ENCODE measurements at regions not wholly inside any gene's neighbourhood (a gene's known extent, or its start where the extent isn't known, plus 50 kb on each side); places are given as distances from the start of the nearest gene placed in this dataset.

DNA sequence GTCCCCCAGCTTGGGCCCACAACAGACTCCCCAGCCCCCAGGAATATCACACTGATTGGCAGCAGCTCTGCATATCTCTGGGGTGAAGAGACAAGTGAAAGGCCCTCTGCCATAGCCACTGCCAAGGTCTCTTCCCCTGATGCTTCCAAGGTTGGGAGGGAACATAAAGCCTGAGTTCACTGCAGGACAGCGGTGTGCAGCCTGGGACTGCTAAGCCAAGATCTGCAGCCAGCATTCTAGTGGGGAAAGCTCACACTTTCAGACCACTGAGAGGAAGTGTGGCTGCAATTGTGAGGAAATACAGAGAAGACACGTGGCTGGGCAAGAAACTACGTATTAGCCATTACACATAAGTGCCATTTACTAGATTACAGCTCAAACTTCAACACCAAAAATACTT is 100.7 kb downstream of the MAIP1 start:
- no peak for DNase-seq

DNA sequence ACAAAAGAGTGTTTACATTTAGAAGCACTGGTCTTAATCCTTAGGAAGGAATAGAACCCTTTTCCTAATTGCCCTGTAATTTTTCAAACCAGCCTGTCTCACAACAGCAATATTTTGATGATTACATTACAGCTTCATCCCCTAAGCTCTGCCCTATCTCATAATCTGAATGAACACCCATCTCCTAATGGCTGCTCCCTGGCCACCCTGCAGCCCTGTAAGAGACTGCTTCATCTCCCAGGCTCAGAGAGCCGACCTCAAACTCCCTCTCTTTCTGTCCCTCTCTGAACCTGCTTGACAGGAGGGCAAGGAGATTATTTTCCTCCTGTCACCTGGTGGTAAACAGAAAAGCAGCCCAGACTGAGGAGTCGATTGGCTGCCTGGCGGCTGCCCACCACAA is 107.8 kb downstream of the MAIP1 start:
- DNase-seq: no peak

DNA sequence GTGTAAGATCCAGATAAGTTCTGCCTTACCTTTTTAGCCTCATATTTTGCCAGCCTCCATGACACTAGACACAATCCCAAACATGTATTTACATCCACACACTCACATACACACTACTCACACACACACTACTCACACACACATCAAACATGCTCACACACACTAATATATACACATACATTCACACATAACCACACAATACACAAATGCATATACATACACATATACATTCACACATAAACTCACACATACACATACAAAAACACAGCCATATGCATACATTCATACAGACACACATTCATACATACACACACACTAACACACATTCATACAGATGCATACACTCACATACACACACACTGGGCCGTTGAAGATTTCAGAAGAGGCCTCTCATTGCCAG is 109.5 kb downstream of the MAIP1 start:
- no peak for DNase-seq

DNA sequence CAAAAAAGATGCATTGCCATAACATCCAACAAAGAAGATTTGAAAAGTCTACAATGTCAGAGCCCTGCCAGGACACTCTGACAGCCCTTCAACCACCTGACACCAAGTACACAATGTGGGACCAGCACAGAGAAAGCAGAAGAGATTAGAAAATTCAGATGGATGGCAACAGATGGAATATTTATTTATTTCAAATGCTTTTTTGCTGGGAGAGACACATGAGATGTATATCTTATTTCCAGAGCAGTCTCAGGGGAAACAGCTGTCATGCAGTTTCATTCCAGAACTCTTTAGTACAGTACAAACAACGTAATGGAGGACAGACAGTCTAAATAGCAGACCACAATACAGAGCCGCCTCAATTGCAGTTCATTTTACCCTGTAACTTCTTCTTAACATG is 110.1 kb downstream of the MAIP1 start:
- DNase-seq: no peak

DNA sequence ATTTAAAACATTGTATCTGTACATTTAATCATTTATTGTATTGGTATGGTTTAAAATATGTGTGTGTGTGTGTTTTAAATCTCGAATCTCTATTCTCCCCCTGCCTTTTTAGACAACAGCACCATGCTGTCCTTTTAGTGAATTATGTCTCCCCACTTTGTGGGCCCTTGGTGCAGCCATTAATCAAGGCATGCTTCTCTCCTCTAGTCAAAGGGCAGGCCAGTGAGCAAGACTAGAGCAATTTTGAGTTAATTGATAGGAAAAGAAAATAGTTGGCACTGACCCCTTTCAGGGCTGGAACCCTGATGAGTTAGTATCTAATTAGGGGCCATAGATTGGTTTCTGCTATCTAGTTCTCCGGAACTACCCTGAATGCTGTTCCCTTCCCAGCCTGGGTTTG is 111.0 kb downstream of the MAIP1 start:
- DNase-seq: no peak

DNA sequence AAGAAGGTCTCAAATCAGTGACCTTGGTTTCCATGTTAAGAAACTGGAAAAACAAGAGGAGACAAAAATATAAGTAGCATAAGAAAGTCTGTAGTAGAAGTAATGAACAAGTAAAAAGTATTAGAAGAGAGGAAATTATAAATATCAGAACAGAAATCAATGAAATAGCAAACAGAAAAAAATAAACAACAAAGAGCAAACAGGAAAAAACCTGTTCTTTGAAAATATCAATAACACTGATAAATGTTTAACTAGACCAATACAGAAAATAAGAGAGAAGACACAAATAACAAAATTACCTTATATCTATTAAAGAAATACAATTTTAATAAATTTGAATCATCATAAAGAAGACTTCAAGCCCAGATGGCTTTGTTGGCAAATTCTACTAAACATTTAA is 113.3 kb downstream of the MAIP1 start:
- DNase-seq: no peak

DNA sequence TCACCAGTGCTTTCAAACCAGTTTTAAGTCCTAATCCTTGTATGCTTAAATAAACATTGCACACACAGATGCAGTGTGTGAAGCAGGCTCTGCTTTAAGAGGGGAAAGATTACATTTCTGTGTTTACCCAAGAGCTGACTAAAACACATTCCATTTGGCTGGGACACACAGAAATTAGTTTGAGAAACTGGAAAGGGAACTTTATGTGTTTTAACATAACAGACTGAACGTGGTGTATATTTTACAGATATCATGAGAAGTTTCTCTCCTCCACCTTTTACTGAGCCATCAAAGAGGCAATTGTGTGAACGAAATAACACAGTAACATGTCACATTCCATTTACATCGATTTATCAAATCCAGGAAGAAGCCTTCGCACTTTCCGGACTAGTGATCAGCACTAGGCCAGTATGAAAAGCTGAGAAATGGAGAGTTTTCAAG is 121.8 kb downstream of the MAIP1 start:
- no peak for DNase-seq

DNA sequence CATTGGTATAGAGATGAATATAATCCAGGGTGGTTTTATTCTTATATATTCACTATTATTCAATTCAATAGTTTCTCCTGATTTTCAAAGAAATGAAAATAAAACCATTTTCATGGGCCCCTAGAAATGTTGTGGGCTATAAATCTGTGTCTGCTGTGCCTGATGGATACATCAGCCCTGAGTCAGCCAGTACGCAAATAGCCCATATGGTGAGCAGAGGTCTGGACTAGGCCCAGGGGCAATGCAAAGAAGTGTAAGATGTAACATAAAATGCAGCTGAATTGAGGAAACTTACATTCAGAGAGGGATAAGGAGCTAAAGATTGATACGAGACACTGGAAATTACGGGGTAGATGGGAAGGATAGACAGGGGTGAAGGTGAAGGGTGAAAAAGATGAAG is 122.5 kb downstream of the MAIP1 start:
- DNase-seq: no peak

DNA sequence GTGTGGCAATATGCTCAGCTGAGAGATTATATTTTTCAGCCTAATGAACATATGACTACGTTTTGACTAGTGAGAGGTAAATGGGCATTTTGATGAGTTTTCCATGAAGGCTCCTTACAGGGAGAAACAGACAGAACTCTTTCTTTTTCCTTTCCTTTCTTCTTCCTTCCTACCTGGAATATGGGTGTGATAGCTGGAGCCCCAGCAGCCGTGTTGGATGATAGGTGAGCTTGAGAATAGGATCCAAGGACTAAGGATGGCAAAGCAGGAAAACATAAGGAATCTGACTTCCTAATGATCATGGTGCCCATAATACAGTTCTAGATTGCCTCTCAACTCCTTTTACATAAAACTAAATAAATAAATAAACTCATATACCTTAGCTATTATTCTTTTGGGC is 124.0 kb downstream of the MAIP1 start:
- DNase-seq: no peak

DNA sequence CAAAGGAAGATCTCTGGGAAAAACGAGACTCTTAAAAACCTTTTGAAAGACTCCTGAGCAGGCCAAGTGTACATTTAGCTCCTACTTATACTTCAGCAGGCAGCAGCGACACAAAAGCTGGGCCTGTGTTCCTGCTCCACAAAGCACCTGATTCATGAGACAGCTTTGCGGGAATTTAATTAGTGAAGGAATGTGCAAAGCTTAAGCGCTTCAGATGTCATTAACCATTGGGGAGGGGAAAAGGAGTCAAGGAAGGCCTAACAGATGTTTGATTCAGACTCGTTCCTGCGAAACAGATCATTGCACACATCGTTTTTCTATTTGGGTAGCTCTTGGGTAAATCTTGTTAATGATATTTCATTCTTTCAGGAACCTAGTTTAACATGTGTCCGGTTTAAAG is 125.9 kb downstream of the MAIP1 start:
- no peak for DNase-seq

DNA sequence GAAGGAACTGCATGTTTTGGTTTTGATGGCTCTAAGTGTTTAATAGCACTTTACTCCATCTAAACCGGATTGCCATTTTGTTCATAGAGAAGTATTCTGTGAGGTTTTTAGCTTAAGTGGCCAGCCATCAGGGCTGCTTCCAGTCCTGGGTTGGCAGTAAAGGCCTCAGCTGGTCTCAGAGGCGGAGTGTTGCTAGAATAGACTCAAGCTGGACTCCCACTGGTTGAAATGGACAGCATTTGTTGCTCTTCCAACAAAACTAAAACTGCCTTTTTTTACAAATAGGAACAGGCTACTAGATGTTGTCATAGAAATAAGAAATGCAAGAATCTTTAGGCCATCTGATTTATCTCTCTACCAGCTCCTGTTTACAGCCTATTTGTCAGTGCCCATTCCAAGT is 126.4 kb downstream of the MAIP1 start:
- no peak for DNase-seq

DNA sequence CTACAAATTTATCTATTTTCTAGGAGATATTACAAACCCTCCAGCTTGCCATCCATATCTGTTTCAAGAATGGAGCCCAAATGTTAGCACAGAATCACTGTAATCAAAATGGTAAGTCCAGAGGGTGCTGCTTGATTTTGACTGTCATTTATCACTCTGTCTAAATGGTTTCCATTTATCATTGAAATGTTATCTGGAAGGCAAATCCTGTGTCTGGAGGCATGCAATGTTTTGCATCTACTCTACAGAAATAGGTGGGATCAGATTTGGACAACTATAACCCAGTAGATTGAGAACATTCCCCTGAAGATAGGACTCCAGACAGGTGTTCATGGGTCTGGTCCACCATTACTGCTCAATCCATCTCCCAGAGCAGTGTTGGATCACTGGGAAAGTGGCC is 128.7 kb downstream of the MAIP1 start:
- DNase-seq: no peak

DNA sequence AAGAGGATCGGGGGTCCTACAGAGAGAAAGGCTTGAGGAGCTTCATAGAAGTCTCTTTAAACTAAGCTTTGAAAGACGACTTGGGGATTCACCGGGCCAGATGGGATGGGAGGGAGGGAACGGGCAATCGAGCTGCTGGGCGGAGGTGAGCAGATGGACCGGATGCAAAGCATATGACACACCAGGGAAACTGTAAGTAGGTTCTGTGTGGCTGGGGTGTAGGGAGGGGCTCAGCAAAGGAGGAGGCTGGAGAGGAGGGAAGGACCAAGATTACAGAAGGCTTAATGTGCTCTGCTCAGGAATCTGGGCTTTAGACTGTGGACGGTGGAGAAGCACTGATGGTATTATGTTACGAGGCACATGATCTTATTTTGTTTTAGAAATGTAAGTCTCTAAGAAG is 131.5 kb downstream of the MAIP1 start:
- no peak for DNase-seq

DNA sequence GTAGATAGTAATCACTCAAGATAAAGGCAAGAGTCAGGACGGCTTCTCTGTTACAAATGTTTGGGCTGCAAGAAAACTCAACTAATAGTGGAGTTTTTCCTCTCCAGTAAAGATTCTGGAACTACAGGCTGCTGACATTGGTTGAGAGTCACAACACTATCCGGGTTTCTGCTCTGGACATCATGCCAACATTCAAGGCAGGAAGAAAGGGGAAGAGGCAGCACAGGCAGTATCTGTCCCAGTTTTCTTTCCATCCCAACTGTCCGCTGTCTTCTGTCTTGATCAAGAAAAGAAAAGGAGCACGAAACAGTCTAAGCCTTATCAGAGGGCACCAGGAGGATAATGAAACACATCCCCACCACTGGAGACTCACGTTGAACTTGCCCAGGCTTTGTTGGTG is 132.1 kb downstream of the MAIP1 start:
- DNase-seq: no peak

DNA sequence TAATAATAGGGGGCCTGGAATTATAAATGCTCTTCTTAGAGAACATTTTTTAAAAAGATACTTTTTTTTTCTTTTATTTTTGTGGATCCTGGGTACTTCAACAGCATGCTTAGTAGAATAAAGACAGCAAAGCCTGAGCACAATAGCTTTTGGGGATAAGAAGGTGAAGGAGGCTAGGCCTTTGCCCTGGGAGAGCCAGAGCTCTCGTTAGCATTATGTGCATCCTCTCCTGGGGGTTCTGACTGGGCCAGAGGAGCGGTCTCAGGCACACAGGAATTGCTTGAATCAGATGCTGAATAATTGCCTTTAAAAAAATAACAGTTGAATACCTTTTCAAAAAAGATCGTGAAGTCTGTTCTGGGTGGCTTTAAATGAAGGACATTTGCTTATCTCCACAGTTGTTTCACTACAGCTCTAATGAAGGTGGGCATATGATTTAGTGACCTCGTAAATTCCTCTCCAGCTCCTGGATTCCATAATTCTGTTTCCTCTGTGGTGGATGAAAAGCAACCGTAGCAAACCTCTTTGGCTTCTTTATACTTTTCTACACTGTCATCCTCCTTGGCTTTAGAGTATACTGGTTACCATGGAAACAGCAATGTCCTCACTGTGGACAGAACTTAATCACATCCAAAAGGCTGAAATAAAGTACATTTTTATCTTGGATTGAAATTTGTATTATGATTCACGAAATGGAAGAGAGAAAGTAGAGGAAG is 133.8 kb downstream of the MAIP1 start:
- DNase-seq: no peak

DNA sequence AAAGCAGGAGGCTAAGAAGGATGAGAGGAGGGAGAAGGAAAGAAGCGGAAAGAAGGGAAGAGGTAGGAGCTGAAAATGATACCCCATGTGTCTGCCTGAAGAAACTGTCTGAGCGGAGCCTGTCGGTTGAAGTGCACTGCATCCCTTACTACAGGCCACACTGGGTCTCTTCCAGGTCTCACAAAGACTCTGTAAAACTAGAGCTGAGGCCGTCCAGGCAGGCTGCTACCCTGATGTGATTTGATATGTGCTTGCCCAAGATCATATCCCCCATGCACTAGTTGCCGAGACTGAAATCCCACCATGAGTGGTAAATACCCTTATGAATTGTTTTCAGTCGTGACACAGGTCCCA is 134.4 kb downstream of the MAIP1 start:
- DNase-seq: no peak

DNA sequence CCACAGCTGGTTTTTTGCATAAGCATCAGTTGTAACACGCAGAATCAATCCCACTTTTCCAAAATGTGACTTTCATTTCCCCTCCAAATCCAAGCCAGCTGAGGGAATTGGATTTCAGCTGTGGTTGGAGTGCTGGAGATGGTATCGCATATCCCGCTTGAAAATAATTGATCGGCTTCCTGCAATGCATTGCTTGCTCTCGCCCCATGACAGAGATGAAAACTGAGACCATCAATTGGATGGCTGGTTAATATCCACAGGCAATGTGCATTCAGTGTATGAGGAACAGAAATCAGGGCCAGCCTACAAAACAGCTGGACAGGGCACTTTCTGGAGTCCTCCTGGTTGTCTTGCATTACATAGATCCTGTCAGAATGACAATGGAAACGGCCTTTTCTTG is 135.3 kb downstream of the MAIP1 start:
- DNase-seq: no peak

DNA sequence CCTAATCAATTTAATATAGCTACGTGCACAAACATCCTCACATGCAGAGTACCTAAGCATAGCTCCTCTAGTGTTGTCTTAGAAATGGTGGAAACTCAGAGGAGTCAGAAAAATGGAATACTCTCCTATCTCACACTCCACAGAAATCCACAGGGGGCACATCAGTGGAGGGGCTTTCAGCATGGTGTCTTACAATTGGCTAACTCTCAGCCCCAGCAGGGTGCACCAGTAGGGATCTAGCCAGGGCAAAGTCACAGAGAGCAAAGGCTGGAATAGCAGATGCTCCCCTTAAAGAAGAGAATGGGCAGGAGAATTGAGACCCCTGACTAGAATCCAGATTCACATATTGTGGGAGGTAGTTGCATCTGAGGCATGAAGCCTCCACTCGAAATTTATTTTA is 135.7 kb downstream of the MAIP1 start:
- DNase-seq: no peak

DNA sequence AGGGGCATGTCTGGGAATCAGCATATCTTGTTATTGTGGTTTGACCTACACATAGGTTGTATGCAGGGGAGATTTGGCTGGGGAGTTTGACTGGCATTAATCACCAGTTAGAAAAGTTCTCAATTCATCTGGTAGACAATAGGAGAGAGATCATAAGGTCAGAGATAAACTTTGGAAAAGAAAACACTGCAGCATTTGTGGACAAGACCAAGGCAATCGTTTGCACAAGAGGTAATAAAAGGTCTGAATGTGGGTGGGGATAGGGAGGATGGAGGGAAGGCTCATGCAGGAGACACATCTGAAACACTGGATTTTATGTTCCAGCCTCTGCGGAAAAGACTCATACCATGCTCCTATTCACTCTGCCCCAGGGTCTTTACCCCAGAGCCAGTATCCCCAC is 136.9 kb downstream of the MAIP1 start:
- no peak for DNase-seq

DNA sequence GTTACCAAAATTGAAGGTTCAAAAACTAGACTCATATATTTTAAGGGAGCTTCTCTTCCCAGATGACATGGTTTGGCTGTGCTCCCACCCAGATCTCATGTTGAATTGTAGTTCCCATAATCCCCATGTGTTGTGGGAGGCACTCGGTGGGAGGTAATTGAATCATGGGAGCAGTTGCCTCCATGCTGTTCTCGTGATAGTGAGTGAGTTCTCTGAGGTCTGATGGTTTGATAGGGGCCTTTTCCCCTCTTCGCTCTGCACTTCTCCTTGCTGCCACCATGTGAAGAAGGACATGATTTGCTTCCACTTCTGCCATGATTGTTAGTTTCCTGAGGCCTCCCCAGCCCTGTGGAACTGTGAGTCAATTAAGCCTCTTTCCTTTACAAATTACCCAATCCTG is 140.1 kb downstream of the MAIP1 start:
- DNase-seq: no peak

DNA sequence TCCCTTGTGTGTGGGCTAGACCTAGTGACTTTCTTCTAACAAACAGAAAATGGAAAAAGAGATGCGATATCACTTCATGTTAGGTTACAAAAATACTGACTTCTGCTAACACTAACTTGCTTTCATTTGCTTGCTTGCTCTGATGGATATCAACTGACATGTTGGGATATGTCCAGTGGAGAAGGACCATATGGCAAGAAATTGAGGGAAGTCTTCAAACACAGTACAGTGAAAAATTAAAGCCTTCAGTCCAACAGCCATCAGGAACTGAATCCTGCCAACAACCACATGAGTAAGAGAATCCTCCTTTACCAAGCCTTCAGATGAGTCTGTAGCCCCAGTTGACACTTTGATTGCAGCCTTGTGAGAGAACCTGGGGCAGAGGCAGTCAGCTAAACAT is 143.9 kb downstream of the MAIP1 start:
- no peak for DNase-seq

DNA sequence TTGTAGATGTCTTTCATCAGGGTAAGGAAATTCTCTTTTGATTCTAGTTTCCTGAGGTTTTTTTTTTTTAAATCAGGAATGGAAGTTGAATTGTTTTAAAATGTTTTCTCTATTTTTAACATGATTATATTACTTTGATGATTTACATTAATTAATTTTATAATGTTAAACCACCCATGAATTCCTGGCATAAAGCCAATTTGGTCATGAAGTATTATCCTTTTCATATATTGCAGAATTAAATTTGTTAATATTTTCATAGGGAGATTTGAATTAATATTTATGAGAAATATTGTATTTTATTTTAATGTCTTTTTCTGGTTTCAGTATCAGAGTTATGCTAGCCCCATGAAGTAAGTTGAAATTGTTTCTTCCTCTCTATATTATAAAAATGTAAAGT is 144.6 kb downstream of the MAIP1 start:
- no peak for DNase-seq

DNA sequence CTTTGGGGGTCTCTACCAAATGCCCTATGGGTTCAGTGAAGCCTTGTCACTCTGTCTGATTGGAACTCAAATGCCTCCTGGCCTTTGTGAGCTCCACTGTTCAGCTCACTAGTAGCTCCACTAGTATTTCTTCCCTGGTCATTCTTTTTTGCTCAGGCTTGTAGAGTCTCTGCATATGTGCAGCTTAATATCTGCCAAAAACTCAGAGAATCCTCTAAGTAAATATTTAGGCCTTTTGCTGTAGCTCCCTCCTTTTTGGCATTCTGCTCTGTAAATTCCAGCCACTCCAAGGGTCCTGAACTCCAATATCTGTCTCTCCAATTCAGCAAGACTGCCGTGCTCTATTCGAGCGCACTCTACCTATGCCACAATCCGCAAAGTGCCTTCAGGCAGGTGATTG is 146.5 kb downstream of the MAIP1 start:
- DNase-seq: no peak

DNA sequence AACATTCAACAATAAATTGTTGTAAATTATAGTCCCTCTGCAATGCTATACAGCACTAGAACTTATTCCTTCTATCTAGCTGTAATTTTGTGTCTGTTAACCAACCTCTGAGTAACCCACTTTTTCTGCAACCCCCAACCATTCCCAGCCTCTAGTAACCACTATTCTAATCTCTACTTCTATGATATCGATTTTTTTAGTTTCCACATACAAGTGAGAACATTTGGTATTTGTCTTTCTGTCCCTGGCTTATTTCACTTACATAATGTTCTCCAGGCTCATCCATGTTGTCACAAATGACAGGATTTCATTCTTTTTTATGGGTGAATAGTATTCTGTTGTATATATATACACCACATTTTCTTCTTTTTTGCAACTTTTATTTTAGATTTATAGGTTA is 147.6 kb downstream of the MAIP1 start:
- DNase-seq: no peak

DNA sequence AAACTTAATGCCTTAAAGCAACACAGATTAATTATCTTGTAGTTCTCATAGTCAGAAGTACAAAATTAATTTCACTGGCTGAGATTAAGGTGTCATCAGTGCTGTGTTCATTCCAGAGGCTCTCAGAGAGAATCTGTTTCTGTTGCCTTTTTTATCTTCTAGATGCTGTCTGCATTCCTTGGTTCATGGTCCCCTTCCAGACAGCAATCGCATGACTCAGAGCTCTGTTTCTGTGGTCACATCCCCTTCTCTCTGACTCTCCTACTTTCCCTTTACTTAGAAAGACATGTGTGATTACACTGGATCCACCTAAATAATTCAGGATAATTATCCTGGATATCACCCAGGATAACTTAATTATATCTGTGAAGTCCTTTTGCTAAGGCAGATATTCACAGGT is 148.6 kb downstream of the MAIP1 start:
- DNase-seq: no peak
